ENCODE measurements at regions not wholly inside any gene's neighbourhood (a gene's known extent, or its start where the extent isn't known, plus 50 kb on each side); places are given as distances from the start of the nearest gene placed in this dataset.

GRCh38 chr2:106584304-106584954, 97.3 kb downstream of the CD8B2 start:
- DNase-seq (ENCODE audit: low spot score) (no peak), ATAC-seq (ENCODE audit: low read depth) (no peak)
- peaks cover 22% of the 10 kb centered on the region for H3K27me3 ChIP-seq (ENCODE audit: insufficient read depth, poor library complexity, severe bottlenecking)
- no peak overlapping the region for H3K4me3 ChIP-seq (ENCODE audit: severe bottlenecking)
- no peaks in the 10 kb centered on the region for H3K36me3 ChIP-seq (ENCODE audit: low read depth)
- no peaks in the 10 kb centered on the region for H3K4me1 ChIP-seq (ENCODE audit: insufficient read depth, poor library complexity, severe bottlenecking)
- no peaks in the 10 kb centered on the region for H3K9me3 ChIP-seq (ENCODE audit: severe bottlenecking)
- TF ChIP-seq, protein P1, sequence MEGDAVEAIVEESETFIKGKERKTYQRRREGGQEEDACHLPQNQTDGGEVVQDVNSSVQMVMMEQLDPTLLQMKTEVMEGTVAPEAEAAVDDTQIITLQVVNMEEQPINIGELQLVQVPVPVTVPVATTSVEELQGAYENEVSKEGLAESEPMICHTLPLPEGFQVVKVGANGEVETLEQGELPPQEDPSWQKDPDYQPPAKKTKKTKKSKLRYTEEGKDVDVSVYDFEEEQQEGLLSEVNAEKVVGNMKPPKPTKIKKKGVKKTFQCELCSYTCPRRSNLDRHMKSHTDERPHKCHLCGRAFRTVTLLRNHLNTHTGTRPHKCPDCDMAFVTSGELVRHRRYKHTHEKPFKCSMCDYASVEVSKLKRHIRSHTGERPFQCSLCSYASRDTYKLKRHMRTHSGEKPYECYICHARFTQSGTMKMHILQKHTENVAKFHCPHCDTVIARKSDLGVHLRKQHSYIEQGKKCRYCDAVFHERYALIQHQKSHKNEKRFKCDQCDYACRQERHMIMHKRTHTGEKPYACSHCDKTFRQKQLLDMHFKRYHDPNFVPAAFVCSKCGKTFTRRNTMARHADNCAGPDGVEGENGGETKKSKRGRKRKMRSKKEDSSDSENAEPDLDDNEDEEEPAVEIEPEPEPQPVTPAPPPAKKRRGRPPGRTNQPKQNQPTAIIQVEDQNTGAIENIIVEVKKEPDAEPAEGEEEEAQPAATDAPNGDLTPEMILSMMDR (IDR thresholded peaks at IDR 0.05; ENCODE audit: poor library complexity, severe bottlenecking), result no peak
- no peak overlapping the region for H3K27ac ChIP-seq (ENCODE audit: poor library complexity, severe bottlenecking)

DNA sequence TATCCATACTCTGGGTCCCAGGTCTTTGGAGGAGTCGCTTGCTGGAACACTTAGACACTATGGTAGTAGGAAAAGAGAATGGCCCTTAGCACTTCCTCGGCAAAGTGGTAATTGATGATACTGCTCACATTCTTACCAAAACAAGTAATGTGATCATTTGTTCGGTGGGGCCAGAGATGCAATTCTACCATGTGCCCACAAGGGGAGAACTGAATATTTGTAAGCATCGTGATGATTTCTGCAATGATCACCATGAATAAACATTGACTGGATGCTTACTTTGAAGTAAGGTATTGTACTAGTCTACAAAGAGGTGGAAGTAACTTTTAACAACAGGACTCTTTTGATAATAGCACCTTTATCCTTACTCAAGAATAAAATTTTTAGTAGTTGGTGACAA, 109.7 kb downstream of the CD8B2 start:
- no peak for DNase-seq (ENCODE audit: low spot score)
- ATAC-seq (ENCODE audit: low read depth), result no peak
- Histone ChIP-seq H3K36me3 (ENCODE audit: low read depth) (no peaks in the 10 kb centered on the region), H3K4me1 (ENCODE audit: insufficient read depth, poor library complexity, severe bottlenecking) (no peaks in the 10 kb centered on the region), H3K27ac (ENCODE audit: poor library complexity, severe bottlenecking) (no peak overlapping the region), H3K9me3 (ENCODE audit: severe bottlenecking) (no peaks in the 10 kb centered on the region), H3K27me3 (ENCODE audit: insufficient read depth, poor library complexity, severe bottlenecking) (peaks cover 2% of the 10 kb centered on the region), H3K4me3 (ENCODE audit: severe bottlenecking) (no peak overlapping the region)
- TF ChIP-seq, protein P1 (IDR thresholded peaks at IDR 0.05; ENCODE audit: poor library complexity, severe bottlenecking), result peak; percentile 36

GRCh38 chr2:106599540-106599939, 112.4 kb downstream of the CD8B2 start:
- TF ChIP-seq, protein P1 (IDR thresholded peaks at IDR 0.05; ENCODE audit: poor library complexity, severe bottlenecking), result no peak
- Histone ChIP-seq H3K4me3 (ENCODE audit: severe bottlenecking) (no peak overlapping the region), H3K27ac (ENCODE audit: poor library complexity, severe bottlenecking) (no peak overlapping the region), H3K27me3 (ENCODE audit: insufficient read depth, poor library complexity, severe bottlenecking) (peaks cover 2% of the 10 kb centered on the region), H3K36me3 (ENCODE audit: low read depth) (no peaks in the 10 kb centered on the region), H3K9me3 (ENCODE audit: severe bottlenecking) (no peaks in the 10 kb centered on the region), H3K4me1 (ENCODE audit: insufficient read depth, poor library complexity, severe bottlenecking) (no peaks in the 10 kb centered on the region)
- ATAC-seq (ENCODE audit: low read depth) (no peak), DNase-seq (ENCODE audit: low spot score) (no peak)

DNA sequence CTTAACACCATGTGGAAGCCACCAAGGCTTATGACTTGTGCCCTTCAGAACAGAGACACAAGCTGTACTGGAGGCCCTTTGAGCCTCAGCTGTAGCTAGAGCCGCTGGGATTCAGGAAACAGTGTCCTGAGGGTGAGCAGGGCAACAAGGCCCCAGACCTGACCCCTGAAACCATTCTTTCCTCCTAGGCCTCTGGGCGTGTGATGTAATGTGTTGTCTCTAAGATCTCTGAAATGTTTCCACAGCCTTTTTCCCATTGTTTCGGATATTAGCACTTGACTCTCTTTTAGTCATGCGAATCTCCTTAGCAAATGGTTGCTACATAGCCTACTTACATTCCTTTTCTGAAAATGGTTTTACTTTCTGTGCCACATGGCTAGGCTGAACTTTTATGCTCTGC, 114.9 kb downstream of the CD8B2 start:
- no peak for ATAC-seq (ENCODE audit: low read depth)
- TF ChIP-seq, protein P1 (IDR thresholded peaks at IDR 0.05; ENCODE audit: poor library complexity, severe bottlenecking), result no peak
- no peaks in the 10 kb centered on the region for H3K9me3 ChIP-seq (ENCODE audit: severe bottlenecking)
- no peak overlapping the region for H3K27ac ChIP-seq (ENCODE audit: poor library complexity, severe bottlenecking)
- no peaks in the 10 kb centered on the region for H3K4me1 ChIP-seq (ENCODE audit: insufficient read depth, poor library complexity, severe bottlenecking)
- H3K36me3 ChIP-seq (ENCODE audit: low read depth), result no peaks in the 10 kb centered on the region
- DNase-seq (ENCODE audit: low spot score), result no peak
- no peak overlapping the region for H3K4me3 ChIP-seq (ENCODE audit: severe bottlenecking)
- H3K27me3 ChIP-seq (ENCODE audit: insufficient read depth, poor library complexity, severe bottlenecking), result peaks cover 5% of the 10 kb centered on the region

DNA sequence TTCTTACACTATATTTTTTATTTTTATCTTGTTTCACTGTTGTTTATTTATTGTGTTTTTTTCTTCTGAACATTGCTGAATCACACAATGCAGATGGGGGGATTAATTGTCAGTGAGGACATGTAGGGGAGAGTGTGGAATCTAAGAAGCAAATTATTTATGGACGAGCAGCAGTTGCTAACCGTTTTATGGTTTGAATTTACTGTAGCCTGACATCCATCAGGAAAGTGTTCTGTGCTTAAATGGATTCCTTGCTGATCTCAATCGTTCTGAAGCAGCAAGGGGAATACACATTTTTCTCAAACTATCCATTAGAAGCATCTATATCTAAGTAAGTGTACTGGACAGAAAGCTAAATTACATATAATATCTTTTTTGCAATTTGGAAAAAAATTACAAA, 119.5 kb downstream of the CD8B2 start:
- H3K36me3 ChIP-seq (ENCODE audit: low read depth), result no peaks in the 10 kb centered on the region
- no peak for DNase-seq (ENCODE audit: low spot score)
- no peak for ATAC-seq (ENCODE audit: low read depth)
- peaks cover 3% of the 10 kb centered on the region for H3K27me3 ChIP-seq (ENCODE audit: insufficient read depth, poor library complexity, severe bottlenecking)
- H3K4me1 ChIP-seq (ENCODE audit: insufficient read depth, poor library complexity, severe bottlenecking), result no peaks in the 10 kb centered on the region
- no peak overlapping the region for H3K4me3 ChIP-seq (ENCODE audit: severe bottlenecking)
- TF ChIP-seq, protein P1 (IDR thresholded peaks at IDR 0.05; ENCODE audit: poor library complexity, severe bottlenecking), result no peak
- no peak overlapping the region for H3K27ac ChIP-seq (ENCODE audit: poor library complexity, severe bottlenecking)
- no peaks in the 10 kb centered on the region for H3K9me3 ChIP-seq (ENCODE audit: severe bottlenecking)

All from RWPE2 (cell line).